Gastrocnemius medialis (tissue), 4 donors: ENCODE measurements at regions not wholly inside any gene's neighbourhood (a gene's known extent, or its start where the extent isn't known, plus 50 kb on each side); places are given as distances from the start of the nearest gene placed in this dataset.

Source experiments
- ATAC-seq, 2 donors: fragments of 150-250 bp; one replicate each; pipeline ENCODE4 v1.9.1; 2016
- DNase-seq, 2 donors: peaks; one replicate each; pipeline ENCODE4 v3.0.0-alpha.2; 2019
- H3K27ac ChIP-seq, 4 donors: fragments of 200-600 bp; sonication (generic); 1 replicate in 1 of 4; 2 replicates in 3 of 4; pipeline ENCODE4 v1.5.1; 2016 to 2018; ENCODE audit warnings: mild to moderate bottlenecking in 2 of 4, moderate library complexity in 1 of 4
- H3K27me3 ChIP-seq, 3 donors: fragments of 200-600 bp; sonication (generic) in 2 of 3; 1 replicate in 1 of 3; 2 replicates in 2 of 3; pipeline versions ENCODE4 v1.5.1 to v1.6.0; 2016 to 2019; ENCODE audit warnings: mild to moderate bottlenecking in 1 of 3, moderate library complexity in 1 of 3
- H3K36me3 ChIP-seq, 2 donors: fragments of 200-600 bp; sonication (generic) in 1 of 2; one replicate each; pipeline ENCODE4 v1.5.1; 2017 to 2018
- H3K4me1 ChIP-seq, 2 donors: fragments of 200-600 bp; sonication (generic) in 1 of 2; one replicate each; pipeline ENCODE4 v1.5.1; 2016 to 2017; ENCODE audit warnings: mild to moderate bottlenecking in 2 of 2
- H3K4me3 ChIP-seq, 4 donors: fragments of 200-600 bp; sonication (generic) in 3 of 4; 1 replicate in 1 of 4; 2 replicates in 3 of 4; pipeline ENCODE4 v1.5.1; 2016 to 2019; ENCODE audit warnings: mild to moderate bottlenecking in 2 of 4
- H3K9me3 ChIP-seq, 3 donors: fragments of 200-600 bp; sonication (generic) in 2 of 3; 1 replicate in 1 of 3; 2 replicates in 2 of 3; pipeline ENCODE4 v1.5.1; 2016 to 2019
- CTCF ChIP-seq, 5 experiments: fragments of 450-650 bp in 3 of 5; fragments of 200-600 bp in 2 of 5; sonication (generic) in 2 of 5; IDR thresholded peaks in 4 of 5; conservative IDR thresholded peaks in 1 of 5; 1 replicate in 4 of 5; 2 replicates in 1 of 5; pipeline ENCODE4 v1.5.1; 2016 to 2019; ENCODE audit warnings: antibody characterized with exemption in 5 of 5, mild to moderate bottlenecking in 3 of 5, moderate library complexity in 3 of 5
- POLR2A ChIP-seq, 2 donors: fragments of 450-650 bp; IDR thresholded peaks; one replicate each; pipeline ENCODE4 v1.6.1; 2017; ENCODE audit warnings: antibody characterized with exemption in 2 of 2, mild to moderate bottlenecking in 2 of 2, moderate library complexity in 2 of 2
- in situ Hi-C, 4 donors: fragments of 200-750 bp; cut with MboI; loops; one replicate each; pipeline versions ENCODE4 v1.15.0 to v1.8.0; 2017; ENCODE audit warnings: low sequenced_read_pairs in 4 of 4
- intact Hi-C: fragments of 100-400 bp; cut with DNase I; formaldehyde crosslinking; loops from one replicate; pipeline ENCODE4 v1.15.1; 2023; ENCODE audit warnings: low total_unique reads

GRCh38 chr3:98962189-98962930 is 60.9 kb upstream of the DCBLD2 start:
- Histone ChIP-seq H3K27me3 (no peaks in the 10 kb centered on the region), H3K4me1 (no peaks in the 10 kb centered on the region), H3K9me3 (no peaks in the 10 kb centered on the region), H3K4me3 (no peak overlapping the region), H3K27ac (no peak overlapping the region), H3K36me3 (no peaks in the 10 kb centered on the region)
- intact Hi-C loops (no loop called here), in situ Hi-C loops (no loop called here)
- ATAC-seq (no peak), DNase-seq (no peak)
- TF ChIP-seq POLR2A (IDR thresholded peaks at IDR 0.05): no peak

DNA sequence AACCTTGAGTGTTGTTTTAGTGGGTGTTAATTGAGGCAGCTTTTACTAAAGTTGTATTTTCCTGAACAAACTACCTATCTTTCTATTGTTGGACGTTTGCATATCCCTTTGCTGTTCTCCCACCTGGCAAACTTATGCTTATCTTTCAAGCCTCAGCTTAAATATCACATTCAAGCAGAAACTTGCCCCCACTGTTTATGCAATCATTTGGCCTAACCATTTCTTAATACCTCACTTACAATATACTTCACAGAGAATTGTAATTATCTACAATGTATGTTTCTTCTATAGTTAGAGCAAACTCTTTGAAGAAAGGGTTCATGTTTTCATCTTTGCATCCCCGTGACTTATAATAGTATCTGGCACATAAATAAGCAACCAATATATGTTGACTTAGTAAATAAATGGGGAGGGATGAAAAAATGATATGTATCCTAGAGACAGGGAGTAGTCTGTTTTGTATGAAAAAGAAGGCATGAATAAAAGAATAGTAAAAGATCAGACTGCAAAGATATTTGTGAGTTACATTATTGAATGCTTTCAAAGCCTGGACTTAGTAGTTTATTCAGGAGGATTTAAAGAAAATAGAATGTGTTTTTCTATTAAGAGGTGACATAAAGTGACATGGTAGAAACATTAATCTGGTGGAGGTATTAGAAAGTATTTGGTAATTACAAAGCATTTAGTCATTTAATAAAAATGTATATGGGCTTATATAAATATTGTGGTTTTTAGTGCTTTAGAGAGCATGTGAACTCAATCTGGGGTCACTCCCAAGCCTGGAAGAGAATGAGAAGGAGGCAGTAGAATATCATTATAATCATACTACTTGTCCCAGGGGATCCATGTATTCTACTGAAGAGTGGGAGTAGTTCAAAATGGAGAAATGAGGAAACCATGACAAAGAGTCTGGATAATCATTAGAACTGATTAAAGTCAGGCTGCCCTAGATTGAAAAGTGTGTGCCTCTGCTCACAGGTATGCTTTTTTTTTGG is 60.0 kb upstream of the DCBLD2 start:
- no peak for TF ChIP-seq CTCF (IDR thresholded peaks at IDR 0.05 in 4 of 5, conservative IDR thresholded peaks at IDR 0.05 in 1 of 5)
- no peak for TF ChIP-seq POLR2A (IDR thresholded peaks at IDR 0.05)
- Histone ChIP-seq H3K27me3 (no peaks in the 10 kb centered on the region), H3K4me1 (no peaks in the 10 kb centered on the region), H3K36me3 (no peaks in the 10 kb centered on the region), H3K27ac (no peak overlapping the region), H3K4me3 (no peak overlapping the region), H3K9me3 (no peaks in the 10 kb centered on the region)
- ATAC-seq (no peak), DNase-seq (no peak)
- intact Hi-C loops: no loop called here
- in situ Hi-C loops: no loop called here

GRCh38 chr3:98957681-98958080 is 56.2 kb upstream of the DCBLD2 start:
- Histone ChIP-seq H3K4me3 (no peak overlapping the region), H3K4me1 (no peaks in the 10 kb centered on the region), H3K36me3 (no peaks in the 10 kb centered on the region), H3K27me3 (no peaks in the 10 kb centered on the region), H3K9me3 (no peaks in the 10 kb centered on the region), H3K27ac (no peak overlapping the region)
- no peak for TF ChIP-seq CTCF (IDR thresholded peaks at IDR 0.05 in 4 of 5, conservative IDR thresholded peaks at IDR 0.05 in 1 of 5)
- no peak for TF ChIP-seq POLR2A (IDR thresholded peaks at IDR 0.05)
- intact Hi-C loops (no loop called here), in situ Hi-C loops (no loop called here)
- ATAC-seq: no peak
- no peak for DNase-seq

- Histone ChIP-seq H3K4me1 (no peaks in the 10 kb centered on the region), H3K9me3 (no peaks in the 10 kb centered on the region), H3K36me3 (no peaks in the 10 kb centered on the region), H3K27ac (no peak overlapping the region), H3K4me3 (no peak overlapping the region), H3K27me3 (no peaks in the 10 kb centered on the region)
- intact Hi-C loops: no loop called here
- no peak for DNase-seq
- TF ChIP-seq POLR2A (IDR thresholded peaks at IDR 0.05) (no peak), CTCF (IDR thresholded peaks at IDR 0.05 in 4 of 5, conservative IDR thresholded peaks at IDR 0.05 in 1 of 5) (no peak)
- in situ Hi-C loops: no loop called here
- ATAC-seq: no peak
Observed at GRCh38 chr3:98956008-98956407, 54.5 kb upstream of the DCBLD2 start.
